ENCODE measurements at regions not wholly inside any gene's neighbourhood (a gene's known extent, or its start where the extent isn't known, plus 50 kb on each side); places are given as distances from the start of the nearest gene placed in this dataset.

DNA sequence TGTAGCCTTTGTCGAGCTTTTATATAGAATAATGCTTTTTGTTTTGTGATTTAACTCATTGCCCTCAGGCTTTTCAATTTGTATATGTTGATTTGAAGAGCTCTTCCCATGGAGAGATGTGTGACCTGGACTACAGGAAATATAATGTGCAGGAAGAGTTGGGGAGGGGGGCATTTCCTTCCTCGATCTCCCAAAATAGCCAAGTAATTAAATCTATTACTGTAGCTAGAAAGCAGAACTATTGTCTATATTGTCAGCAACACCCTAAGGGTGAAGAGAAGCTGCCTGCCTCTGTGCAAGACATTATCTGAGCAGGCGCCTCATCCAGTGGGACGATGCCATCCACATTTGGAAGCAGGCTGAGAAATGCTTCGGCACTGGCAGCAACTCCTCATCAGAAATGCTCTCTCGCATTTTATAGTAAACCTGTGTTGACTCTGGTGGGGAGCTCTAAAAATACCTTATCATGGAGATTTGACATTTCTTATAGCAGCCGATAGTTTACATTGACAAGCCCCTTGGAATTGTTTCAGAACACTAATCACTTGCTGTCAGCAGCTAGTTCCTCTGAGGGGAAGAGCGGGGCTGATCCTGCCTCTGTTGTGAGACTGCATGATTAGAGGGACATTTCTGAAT, 392.5 kb upstream of the RGS6 start:
- H3K27ac Mint-ChIP-seq, result peak overlapping the region; percentile 69
- ATAC-seq (replicated peaks) (no peak), DNase-seq (no peak)
- no peak overlapping the region for H3K4me3 Mint-ChIP-seq
- H3K36me3 Mint-ChIP-seq, result peaks cover 11 to 32% of the 10 kb centered on the region in 2 donors
- no peaks in the 10 kb centered on the region for H3K27me3 Mint-ChIP-seq
- H3K9me3 Mint-ChIP-seq, result no peaks in the 10 kb centered on the region
- H3K4me1 Mint-ChIP-seq, result peaks cover 42 to 61% of the 10 kb centered on the region in 2 donors

DNA sequence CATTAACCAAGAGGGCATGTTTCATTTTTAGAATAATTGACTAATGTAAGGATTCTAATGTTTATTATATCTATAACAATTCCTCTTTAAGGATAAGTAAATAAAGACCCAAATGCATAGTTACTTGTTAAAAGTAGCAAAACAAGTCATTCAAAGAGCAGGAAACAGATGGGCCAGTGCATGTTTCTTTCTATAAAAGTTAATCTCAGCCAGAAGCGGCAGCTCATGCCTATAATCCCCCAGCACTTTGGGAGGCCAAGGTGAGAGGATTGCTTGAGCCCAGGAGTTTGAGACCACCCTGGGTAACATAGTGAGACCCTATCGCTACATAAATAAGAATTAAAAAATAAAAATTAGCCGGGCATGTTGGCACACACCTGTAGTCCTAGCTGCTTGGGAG, 391.0 kb upstream of the RGS6 start:
- ATAC-seq (replicated peaks), result no peak
- H3K9me3 Mint-ChIP-seq, result no peaks in the 10 kb centered on the region
- H3K27ac Mint-ChIP-seq, result no peak overlapping the region

DNA sequence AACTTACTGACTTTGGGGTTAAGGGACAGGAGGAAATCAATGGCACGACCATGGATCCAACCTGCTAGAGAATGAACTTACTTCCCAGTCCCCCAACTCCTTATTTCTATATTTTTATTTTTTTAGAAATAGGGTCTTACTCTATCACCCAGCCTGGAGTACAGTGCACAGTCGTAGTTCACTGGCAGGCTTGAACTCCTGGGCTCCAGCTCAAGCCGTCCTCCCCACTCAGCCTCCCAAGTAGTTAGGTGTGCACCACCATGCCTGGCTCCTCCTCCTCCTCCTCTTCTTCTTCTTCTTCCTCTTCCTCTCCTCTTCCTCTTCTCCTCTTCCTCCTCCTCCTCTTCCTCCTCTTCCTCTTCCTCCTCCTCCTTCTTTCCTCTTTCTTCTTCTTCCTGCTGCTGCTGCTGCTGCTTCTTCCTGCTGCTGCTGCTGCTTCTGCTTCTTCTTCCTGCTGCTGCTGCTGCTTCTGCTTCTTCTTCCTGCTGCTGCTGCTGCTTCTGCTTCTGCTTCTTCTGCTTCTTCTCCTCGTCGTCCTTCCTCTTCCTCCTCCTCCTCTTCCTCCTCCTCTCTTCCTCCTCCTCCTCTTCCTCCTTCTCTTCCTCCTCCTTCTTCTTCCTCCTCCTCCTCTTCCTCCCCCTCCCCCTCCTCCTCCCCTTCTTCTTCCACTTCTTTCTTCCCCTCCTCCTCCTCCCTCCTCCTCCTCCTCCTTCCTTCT, 390.1 kb upstream of the RGS6 start:
- Mint-ChIP-seq H3K9me3 (no peaks in the 10 kb centered on the region), H3K4me1 (peaks cover 38 to 44% of the 10 kb centered on the region in 2 donors), H3K4me3 (no peak overlapping the region), H3K27me3 (no peaks in the 10 kb centered on the region), H3K36me3 (peaks cover 7 to 27% of the 10 kb centered on the region in 2 donors), H3K27ac (peak overlapping the region; percentile 52)
- ATAC-seq (replicated peaks), result no peak
- DNase-seq, result no peak

More for the DNA sequence above, 391.0 kb upstream of the RGS6 start:
- H3K4me1 Mint-ChIP-seq, result peaks cover 39 to 52% of the 10 kb centered on the region in 2 donors
- no peaks in the 10 kb centered on the region for H3K27me3 Mint-ChIP-seq
- DNase-seq, result no peak
- no peak overlapping the region for H3K4me3 Mint-ChIP-seq
- H3K36me3 Mint-ChIP-seq, result peaks cover 5 to 26% of the 10 kb centered on the region in 2 donors

DNA sequence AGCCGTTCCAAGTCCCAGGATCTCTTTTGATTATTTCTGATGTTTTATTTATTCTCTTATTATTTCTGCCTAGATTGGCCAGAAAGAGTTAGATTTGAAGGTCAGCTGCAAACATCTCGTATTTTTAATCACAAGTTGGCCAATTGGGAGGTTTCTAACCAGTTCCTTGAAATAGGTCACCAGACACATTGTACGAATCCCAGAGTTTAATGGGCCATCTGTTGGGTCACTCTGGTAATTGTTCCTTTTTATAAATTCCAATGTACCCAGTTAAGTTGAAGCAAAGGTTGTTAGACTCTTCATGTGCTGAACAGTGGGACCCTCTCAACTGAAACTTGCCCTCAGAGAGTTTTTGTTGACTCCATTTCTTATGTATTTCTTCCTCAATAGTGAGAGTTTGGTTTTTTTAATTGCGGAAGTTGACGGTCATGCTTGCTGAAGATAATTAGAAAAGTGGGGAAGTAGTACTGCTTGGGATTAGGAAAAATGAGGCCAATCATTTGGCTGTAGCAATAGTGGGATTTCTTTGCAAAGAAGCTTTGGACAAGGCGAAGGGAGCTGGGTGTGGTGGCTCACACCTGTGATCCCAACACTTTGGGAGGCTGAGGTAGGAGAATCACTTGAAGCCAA, 382.7 kb upstream of the RGS6 start:
- Mint-ChIP-seq H3K36me3 (peaks cover 8 to 28% of the 10 kb centered on the region in 2 donors), H3K4me1 (peaks cover 21 to 42% of the 10 kb centered on the region in 2 donors), H3K4me3 (no peak overlapping the region), H3K27me3 (no peaks in the 10 kb centered on the region), H3K27ac (peak overlapping the region; percentile 3), H3K9me3 (no peaks in the 10 kb centered on the region)
- DNase-seq (no peak), ATAC-seq (replicated peaks) (no peak)

DNA sequence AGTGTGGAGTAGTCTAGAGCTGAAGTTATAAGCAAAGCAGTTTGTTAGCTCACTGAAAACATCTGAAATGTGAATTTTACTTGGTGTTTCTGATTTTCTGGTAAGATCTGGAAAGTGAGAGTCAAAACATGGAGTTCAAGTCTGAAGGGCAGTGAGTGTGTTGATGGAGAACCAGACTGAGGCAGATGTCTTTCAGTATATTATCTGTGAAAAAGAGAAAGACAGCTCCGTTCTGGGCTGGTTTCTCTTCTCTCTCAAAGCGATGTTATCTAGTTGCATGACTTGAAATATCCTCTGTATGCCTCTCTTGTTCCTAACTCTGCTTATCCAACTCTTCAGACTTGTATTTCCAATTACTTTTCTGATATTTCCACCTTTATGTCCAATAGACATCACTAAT, 381.9 kb upstream of the RGS6 start:
- Mint-ChIP-seq H3K4me3 (no peak overlapping the region), H3K4me1 (peaks cover 24 to 50% of the 10 kb centered on the region in 2 donors), H3K27ac (peak overlapping the region; percentile 72), H3K27me3 (no peaks in the 10 kb centered on the region), H3K36me3 (peaks cover 8 to 30% of the 10 kb centered on the region in 2 donors), H3K9me3 (no peaks in the 10 kb centered on the region)
- ATAC-seq (replicated peaks), result no peak
- no peak for DNase-seq

DNA sequence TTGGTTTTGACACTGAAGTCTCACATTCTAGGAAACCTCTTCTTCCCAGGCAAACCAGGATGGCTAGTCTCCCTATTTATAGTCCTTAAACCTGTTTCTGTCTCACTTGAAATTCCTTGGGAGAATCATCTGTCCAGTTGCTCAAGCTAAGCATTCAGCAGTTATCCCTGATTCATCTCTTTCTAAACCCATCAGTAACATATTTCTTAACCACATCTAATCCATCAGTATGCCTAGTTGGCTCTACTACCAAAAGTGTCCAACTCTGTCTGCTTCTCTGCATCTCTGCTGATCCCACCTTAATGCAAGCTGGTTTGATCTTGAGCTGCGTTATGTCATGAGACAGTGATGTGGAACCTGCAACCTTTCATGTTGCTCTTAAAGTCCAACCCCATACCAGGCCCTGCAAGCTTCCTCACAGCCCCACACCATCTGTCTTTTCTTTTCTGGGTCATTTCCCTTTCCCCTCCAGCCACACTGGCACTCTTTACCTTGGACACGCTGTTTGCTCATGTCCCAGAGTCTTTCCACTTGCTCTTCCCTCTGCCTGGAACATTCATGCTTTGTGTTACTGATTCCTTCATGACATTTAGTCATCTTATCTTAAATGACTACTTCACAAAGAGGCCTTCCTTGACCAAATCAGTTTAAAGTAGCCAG, 380.8 kb upstream of the RGS6 start:
- Mint-ChIP-seq H3K4me3 (no peak overlapping the region), H3K4me1 (peaks cover 29 to 60% of the 10 kb centered on the region in 2 donors), H3K27me3 (no peaks in the 10 kb centered on the region), H3K27ac (peak overlapping the region; percentile 59), H3K9me3 (no peaks in the 10 kb centered on the region), H3K36me3 (peaks cover 8 to 34% of the 10 kb centered on the region in 2 donors)
- ATAC-seq (replicated peaks) (no peak), DNase-seq (no peak)

DNA sequence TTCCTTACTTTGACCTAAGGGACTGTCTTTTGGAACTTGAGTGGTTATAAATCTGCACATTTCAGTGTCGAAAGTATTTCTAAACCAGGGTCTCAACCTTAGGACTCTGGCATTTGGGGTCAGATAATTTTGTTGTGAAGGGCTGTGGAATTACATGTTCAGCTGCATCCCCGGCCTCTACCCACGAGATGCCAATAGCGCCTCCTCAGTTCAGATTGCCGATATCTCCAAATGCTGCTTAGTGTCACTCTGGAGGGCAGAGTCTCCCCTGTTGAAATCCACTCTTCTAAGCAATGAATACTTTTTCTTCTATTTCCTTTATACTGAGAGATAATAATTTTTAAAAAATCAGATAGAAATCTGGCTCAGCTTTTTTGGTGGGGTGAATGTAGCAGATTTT, 379.4 kb upstream of the RGS6 start:
- Mint-ChIP-seq H3K27ac (no peak overlapping the region), H3K4me1 (peaks cover 29 to 70% of the 10 kb centered on the region in 2 donors), H3K36me3 (peaks cover 5 to 27% of the 10 kb centered on the region in 2 donors), H3K27me3 (no peaks in the 10 kb centered on the region), H3K9me3 (no peaks in the 10 kb centered on the region), H3K4me3 (no peak overlapping the region)
- ATAC-seq (replicated peaks) (no peak), DNase-seq (no peak)

DNA sequence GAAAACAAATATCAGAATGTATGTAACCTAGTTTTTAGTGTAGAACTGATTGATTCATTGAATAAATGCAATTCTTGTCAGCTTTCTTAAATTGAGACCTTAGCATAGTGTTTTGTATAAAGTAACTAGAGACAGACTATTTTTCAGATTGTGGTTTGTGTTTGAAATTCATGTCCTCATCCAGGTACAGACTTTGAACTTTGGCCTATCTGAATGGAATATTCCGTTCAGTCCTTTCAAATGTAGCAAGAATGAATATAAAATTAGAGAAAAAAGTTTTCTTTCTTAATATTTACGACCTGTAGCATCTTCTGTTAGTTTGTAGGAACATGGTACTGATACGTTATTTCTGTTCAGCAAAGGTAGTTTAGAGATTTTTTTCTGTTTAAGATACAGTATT, 378.4 kb upstream of the RGS6 start:
- Mint-ChIP-seq H3K4me3 (no peak overlapping the region), H3K4me1 (peaks cover 34 to 79% of the 10 kb centered on the region in 2 donors), H3K9me3 (no peaks in the 10 kb centered on the region), H3K27ac (no peak overlapping the region), H3K27me3 (no peaks in the 10 kb centered on the region), H3K36me3 (peaks cover 5 to 32% of the 10 kb centered on the region in 2 donors)
- ATAC-seq (replicated peaks), result no peak
- no peak for DNase-seq

DNA sequence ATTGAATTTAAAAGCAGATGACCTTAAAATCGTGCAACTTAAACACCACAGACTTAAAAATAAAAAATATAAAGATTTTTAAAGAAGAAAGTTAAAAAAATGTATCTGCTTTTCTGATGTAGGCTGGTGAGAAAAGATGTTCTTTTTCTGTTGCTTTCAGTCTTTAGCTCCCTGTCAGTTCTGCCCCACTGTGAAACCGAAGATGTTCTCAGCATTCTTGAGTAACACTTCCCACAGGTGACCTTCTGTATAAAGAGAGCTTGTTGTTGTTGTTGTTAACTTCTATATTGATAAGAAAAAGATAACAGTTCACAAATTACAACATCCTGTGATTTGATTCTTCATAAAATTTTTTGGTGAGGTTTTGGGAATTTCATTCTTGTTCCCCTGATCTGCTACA, 377.9 kb upstream of the RGS6 start:
- DNase-seq (no peak), ATAC-seq (replicated peaks) (no peak)
- Mint-ChIP-seq H3K4me1 (peaks cover 34 to 81% of the 10 kb centered on the region in 2 donors), H3K27me3 (no peaks in the 10 kb centered on the region), H3K36me3 (peaks cover 4 to 33% of the 10 kb centered on the region in 2 donors), H3K9me3 (no peaks in the 10 kb centered on the region), H3K27ac (no peak overlapping the region), H3K4me3 (no peak overlapping the region)

DNA sequence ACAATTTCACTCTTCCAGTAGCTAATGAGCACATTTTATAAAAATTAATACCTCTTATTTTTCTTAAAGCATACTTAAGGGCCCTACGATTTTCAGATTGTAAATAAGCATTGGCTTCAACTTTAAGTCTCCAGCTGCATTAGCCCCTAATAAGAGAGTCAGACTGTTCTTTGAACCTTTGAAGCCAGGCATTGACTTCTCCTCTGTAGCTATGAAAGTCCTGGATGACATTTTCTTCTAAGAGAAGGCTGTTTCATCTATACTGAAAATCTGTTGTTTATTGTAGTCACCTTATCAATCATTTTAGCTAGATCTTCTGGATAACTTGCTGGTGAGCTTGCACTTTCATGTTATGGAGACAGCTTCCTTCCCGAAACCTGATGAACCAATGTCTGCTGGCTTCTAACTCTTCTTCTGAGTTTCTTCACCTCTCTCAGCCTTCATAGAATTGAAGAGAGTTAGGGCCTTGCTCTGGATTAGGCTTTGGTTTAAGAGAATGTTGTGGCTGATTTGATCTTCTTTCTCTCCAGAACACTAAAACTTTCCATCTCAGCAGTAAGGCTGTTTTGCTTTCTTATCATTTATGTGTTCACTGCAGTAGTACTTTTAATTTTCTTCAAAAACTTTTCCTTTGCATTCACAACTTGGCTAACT, 377.1 kb upstream of the RGS6 start:
- peak; percentile 28 to 30 for ATAC-seq (replicated peaks)
- H3K27ac Mint-ChIP-seq, result peak overlapping the region; percentile 93
- H3K27me3 Mint-ChIP-seq, result no peaks in the 10 kb centered on the region
- DNase-seq, result no peak
- H3K36me3 Mint-ChIP-seq, result peaks cover 0 to 29% of the 10 kb centered on the region in 2 donors
- peaks cover 31 to 76% of the 10 kb centered on the region in 2 donors for H3K4me1 Mint-ChIP-seq
- no peaks in the 10 kb centered on the region for H3K9me3 Mint-ChIP-seq
- peak overlapping the region; percentile 79 for H3K4me3 Mint-ChIP-seq

DNA sequence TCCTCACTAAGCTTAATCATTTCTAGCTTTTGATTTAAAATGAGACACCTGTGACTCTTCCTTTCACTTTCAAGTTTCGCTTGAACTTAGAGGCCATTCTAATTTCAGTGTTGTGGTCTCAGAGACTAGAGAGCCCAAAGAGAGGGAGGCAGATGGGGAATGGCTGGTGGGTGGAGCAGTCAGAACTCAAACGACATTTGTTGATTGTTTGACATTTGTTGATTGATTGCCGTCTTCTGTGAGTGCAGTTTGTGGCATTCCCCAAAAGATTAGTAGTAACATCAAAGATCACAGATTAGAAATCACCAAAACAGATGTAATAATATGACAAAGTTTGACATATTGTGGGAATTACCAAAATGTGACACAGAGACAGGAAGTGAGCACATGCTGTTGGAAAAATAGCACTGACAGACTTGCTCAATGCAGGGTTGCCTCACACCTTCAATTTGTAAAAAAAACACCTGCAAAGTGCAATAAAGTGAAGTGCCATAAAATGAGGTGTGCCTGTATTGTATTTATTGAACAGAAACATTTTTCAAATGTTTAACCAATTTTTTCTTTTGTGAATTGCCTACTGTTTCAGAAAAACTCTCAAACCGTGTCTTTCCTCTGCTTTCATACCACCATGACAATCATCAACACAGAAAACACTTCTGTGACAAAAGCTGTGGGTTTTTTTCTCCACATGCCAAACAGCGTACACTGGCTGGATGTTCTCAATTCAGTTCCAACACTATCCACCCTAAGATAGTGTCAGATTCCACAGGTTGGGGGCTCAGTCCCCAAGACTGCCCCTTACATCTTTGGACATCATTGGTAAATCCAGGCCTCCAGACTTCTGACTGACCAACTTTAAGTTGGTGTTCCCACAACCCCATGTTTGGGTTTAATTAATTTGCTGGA, 376.3 kb upstream of the RGS6 start:
- H3K36me3 Mint-ChIP-seq, result peaks cover 1 to 21% of the 10 kb centered on the region in 2 donors
- ATAC-seq (replicated peaks) (peak; percentile 97 to 99), DNase-seq (peak; percentile 66)
- H3K4me3 Mint-ChIP-seq, result peak overlapping the region; percentile 79
- H3K27me3 Mint-ChIP-seq, result no peaks in the 10 kb centered on the region
- peaks cover 27 to 74% of the 10 kb centered on the region in 2 donors for H3K4me1 Mint-ChIP-seq
- H3K9me3 Mint-ChIP-seq, result no peaks in the 10 kb centered on the region
- H3K27ac Mint-ChIP-seq, result peak overlapping the region; percentile 93

DNA sequence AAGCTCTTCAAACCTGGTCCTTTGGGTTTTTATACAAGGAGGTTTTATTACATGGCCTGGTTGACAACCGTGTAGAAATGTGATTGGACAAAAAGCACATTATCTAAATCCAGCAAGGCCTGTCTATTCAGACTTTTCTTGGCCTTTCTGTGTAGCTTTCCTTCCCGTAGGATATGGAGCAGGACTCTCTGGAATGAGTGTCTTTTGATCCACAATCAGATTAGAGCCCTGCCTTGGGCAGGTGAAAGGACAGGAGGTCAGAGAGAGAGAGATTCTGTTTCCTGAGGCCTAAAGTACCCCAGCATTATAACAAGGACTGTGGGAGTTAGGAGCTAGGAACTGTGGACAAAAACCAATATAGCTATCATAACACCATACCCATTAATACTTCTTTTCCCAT, 375.5 kb upstream of the RGS6 start:
- Mint-ChIP-seq H3K27ac (peak overlapping the region; percentile 93), H3K27me3 (no peaks in the 10 kb centered on the region), H3K4me1 (peaks cover 20 to 66% of the 10 kb centered on the region in 2 donors), H3K36me3 (peaks cover 1 to 13% of the 10 kb centered on the region in 2 donors), H3K4me3 (peak overlapping the region in 1 of 2 donors; percentile 79), H3K9me3 (no peaks in the 10 kb centered on the region)
- no peak for DNase-seq
- ATAC-seq (replicated peaks), result no peak

DNA sequence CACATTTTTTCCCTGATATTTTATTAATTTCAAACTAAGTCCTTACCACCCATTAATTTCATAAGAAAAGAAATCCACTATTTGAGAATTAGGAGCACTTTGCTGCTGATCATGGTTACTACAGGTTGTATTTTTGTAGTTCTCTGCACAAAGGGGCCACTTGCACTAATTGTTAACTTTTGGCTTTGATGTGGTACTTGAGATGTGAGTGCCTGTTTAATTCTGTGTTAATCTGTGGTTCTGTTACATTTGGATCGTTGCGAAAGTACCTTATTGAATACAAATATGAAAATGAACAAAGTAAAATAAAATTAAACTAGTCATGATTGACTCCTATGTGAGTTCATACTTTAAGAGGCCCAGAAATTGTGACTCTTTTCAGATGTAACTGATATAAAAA, 374.9 kb upstream of the RGS6 start:
- H3K27ac Mint-ChIP-seq, result peak overlapping the region; percentile 25
- peaks cover 21 to 64% of the 10 kb centered on the region in 2 donors for H3K4me1 Mint-ChIP-seq
- DNase-seq, result no peak
- H3K36me3 Mint-ChIP-seq, result peaks cover 1 to 13% of the 10 kb centered on the region in 2 donors
- H3K9me3 Mint-ChIP-seq, result no peaks in the 10 kb centered on the region
- no peak for ATAC-seq (replicated peaks)
- H3K4me3 Mint-ChIP-seq, result no peak overlapping the region
- H3K27me3 Mint-ChIP-seq, result no peaks in the 10 kb centered on the region

Measured in stimulated activated naive B cell treated with anti-CD40 and anti-IgM and Interleukin-4, amounts not matched to agents 10 μg/mL and 1 μg/mL and 100 μg/mL, for 72 hours (primary cell).